Activated naive CD4-positive, alpha-beta T cell treated with anti-CD3 and anti-CD28 coated beads, Interleukin-2, amount 10 ng/mL, durations not matched to agents 7 days and 5 days (primary cell): ENCODE measurements at regions not wholly inside any gene's neighbourhood (a gene's known extent, or its start where the extent isn't known, plus 50 kb on each side); places are given as distances from the start of the nearest gene placed in this dataset.
"Not testable (repeated sequence)": the region's sequence is repeated elsewhere in the genome, so short reads cannot be mapped to it uniquely, and the experiment has no call there.

Experiments used
- CTCF ChIA-PET: fragments of 350-600 bp; sonication (Branson Sonifier 250); formaldehyde crosslinking; loops from one replicate; lab custom pipeline; 2021; ENCODE audit warnings: antibody characterized with exemption; lab: Charles Lee
- DNase-seq: peaks from one replicate; pipeline ENCODE4 v3.0.0-alpha.2; 2020
- H3K27ac Mint-ChIP-seq: one replicate; pipeline ENCODE4 v1.8.0; 2021; ENCODE audit warnings: mild to moderate bottlenecking, moderate library complexity, mixed read lengths
- H3K27me3 Mint-ChIP-seq: one replicate; pipeline ENCODE4 v1.8.0; 2021; ENCODE audit warnings: mild to moderate bottlenecking, mixed read lengths
- H3K36me3 Mint-ChIP-seq: one replicate; pipeline ENCODE4 v1.8.0; 2021; ENCODE audit warnings: mixed read lengths
- H3K4me1 Mint-ChIP-seq: one replicate; pipeline ENCODE4 v1.8.0; 2021; ENCODE audit warnings: mixed read lengths
- H3K4me3 Mint-ChIP-seq: one replicate; pipeline ENCODE4 v1.8.0; 2021; ENCODE audit warnings: mild to moderate bottlenecking, moderate library complexity, mixed read lengths
- H3K9me3 Mint-ChIP-seq: one replicate; pipeline ENCODE4 v1.8.0; 2021; ENCODE audit warnings: mixed read lengths

DNA sequence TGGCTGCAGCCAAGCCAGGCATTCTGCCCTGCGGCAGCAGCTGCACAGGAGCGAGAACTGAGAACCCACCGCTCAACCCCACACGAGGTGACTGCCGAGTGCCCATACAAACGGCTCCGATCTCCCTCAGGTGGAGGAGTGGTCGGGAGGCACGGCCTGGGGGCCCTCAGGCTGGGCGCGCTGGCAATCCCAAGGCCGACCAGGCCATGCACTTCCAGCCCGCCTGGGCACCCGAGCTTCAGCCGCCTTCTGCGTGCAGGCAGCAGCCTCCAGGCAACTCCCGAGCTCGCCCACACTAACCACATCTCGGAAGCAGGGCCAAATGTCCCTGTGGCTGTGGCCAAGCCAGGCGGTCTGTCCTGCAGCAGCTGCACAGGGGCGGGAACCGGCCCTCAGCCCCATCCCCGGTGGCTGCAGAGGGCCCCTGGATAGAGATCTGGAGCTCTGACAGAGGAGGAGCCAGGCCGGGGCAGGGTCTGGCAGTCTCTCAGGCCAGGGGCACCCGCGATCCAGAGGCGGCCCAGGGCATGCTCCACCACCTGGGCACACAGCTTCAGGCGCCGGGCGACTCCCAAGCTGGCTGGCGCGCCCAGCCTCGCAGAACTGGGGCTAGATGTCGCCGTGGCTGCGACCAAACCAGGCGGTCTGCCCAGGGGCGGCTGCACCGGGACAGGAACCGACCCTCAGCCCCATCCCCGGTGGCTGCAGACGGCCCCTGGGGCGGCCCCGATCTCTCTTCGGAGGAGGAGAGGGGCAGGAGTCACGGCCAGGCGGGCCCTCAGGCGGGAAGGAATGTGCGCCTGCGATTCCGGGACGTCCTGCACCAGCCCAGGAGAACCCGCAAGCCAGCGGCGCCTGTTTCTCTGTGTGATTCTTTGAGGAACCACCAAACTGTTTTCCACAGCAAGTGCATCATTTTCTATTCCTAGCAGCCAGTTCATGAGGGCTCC, 538.0 kb downstream of the CWH43 start:
- H3K9me3 Mint-ChIP-seq, H3K36me3 Mint-ChIP-seq, H3K4me1 Mint-ChIP-seq, H3K27ac Mint-ChIP-seq, CTCF ChIA-PET, H3K4me3 Mint-ChIP-seq, H3K27me3 Mint-ChIP-seq, DNase-seq: not testable (repeated sequence)

DNA sequence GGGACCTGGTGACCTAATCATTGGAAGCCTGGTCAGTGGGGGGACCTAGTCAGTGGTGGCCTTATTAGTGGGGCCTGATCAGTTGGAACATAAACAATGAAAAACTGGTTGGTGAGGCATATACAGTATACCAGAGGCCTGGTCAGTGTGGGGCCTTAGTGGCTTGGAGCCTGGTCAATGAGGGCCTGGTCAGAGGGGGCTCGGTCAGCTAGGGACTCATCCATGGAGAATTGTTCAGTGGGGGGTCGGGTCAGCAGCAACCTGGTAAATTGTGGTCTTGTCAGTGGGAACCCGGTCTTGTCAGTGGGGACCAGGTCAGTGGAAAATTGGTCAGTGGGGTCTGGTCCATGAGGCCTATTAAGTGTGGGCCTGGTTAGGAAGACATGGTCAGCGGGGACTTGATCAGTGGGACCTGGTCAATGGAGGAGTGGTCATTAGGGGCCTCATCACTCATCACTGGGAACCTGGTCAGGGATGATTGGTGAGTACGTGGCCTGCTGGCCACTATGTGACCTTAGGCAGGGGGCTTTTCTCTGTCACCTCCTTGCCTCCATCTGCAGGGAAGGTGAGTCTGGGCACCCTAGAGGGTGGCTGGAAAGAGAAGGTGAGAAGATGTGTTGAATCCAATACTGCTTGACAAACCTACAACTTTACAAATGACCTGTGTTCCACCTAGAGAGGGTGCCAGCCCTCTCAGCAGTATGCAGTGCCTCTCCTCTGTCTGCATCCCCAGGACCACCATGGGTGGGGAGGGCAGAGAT, 573.0 kb downstream of the CWH43 start:
- DNase-seq, H3K36me3 Mint-ChIP-seq, H3K27me3 Mint-ChIP-seq, H3K4me3 Mint-ChIP-seq, CTCF ChIA-PET, H3K4me1 Mint-ChIP-seq, H3K27ac Mint-ChIP-seq: not testable (repeated sequence)
- H3K9me3 Mint-ChIP-seq = peaks cover 24% of the 10 kb centered on the region

GRCh38 chr4:49560131-49560816, 574.2 kb downstream of the CWH43 start:
- CTCF ChIA-PET, H3K36me3 Mint-ChIP-seq, H3K27me3 Mint-ChIP-seq, H3K27ac Mint-ChIP-seq, DNase-seq, H3K4me1 Mint-ChIP-seq, H3K4me3 Mint-ChIP-seq: not testable (repeated sequence)
- peaks cover 18% of the 10 kb centered on the region for H3K9me3 Mint-ChIP-seq

- H3K9me3 Mint-ChIP-seq = peaks cover 18% of the 10 kb centered on the region
- DNase-seq, CTCF ChIA-PET, H3K27ac Mint-ChIP-seq, H3K4me3 Mint-ChIP-seq, H3K4me1 Mint-ChIP-seq, H3K27me3 Mint-ChIP-seq, H3K36me3 Mint-ChIP-seq: not testable (repeated sequence)
These were observed 574.8 kb downstream of the CWH43 start for GRCh38 chr4:49560883-49561282.

DNA sequence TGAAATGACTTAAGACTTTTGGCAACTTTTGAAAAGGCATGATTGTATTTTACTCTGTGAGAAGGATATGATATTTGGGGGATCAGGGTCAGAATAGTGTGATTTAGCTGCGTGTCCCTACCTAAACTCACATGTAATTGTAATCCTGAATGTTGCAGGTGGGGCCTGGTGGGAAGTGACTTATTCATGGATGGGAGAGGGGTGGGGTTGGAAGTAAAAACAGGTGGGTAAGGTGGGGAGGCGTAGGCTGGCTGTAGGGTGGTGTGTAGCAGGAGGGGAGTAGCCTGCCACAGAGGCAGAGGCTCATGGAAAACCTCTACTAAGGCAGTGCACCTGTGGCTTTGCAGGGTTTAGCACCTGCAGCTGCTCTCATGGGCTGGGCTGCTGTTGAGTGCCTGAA, 584.2 kb downstream of the CWH43 start:
- peaks cover 38% of the 10 kb centered on the region for H3K9me3 Mint-ChIP-seq
- H3K27me3 Mint-ChIP-seq, CTCF ChIA-PET: not testable (repeated sequence)

GRCh38 chr4:49573666-49574215, 587.7 kb downstream of the CWH43 start:
- H3K27ac Mint-ChIP-seq, DNase-seq, H3K4me3 Mint-ChIP-seq, H3K27me3 Mint-ChIP-seq, H3K4me1 Mint-ChIP-seq, CTCF ChIA-PET, H3K36me3 Mint-ChIP-seq: not testable (repeated sequence)
- H3K9me3 Mint-ChIP-seq = peaks cover 48% of the 10 kb centered on the region

More for the DNA sequence above, 584.2 kb downstream of the CWH43 start:
- not testable (repeated sequence) for DNase-seq, H3K27ac Mint-ChIP-seq, H3K36me3 Mint-ChIP-seq, H3K4me3 Mint-ChIP-seq, H3K4me1 Mint-ChIP-seq

GRCh38 chr4:49575250-49575649, 589.2 kb downstream of the CWH43 start:
- H3K27me3 Mint-ChIP-seq, H3K4me3 Mint-ChIP-seq, H3K4me1 Mint-ChIP-seq, H3K27ac Mint-ChIP-seq, H3K36me3 Mint-ChIP-seq, CTCF ChIA-PET, DNase-seq: not testable (repeated sequence)
- H3K9me3 Mint-ChIP-seq = peaks cover 48% of the 10 kb centered on the region

DNA sequence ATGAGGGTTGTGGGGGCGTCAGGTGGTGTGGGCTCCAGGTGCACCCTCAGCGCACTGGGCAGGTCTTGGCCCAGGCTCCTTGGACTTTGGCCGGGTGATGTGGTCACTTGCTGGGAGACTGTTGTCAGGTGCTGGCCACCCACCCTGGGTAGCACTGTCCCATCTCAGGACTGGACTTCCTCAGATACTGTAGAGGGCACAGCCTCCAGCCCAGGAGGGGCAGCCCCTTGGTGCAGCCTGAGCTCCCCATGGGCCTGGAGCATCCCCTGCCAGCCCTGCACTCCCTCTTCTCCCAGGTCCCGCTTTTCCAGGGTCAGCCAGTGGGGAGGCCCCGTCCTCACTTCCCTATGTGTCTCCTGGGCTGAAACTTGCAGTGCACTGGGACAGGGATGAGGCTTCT, 592.3 kb downstream of the CWH43 start:
- CTCF ChIA-PET, H3K4me3 Mint-ChIP-seq, DNase-seq, H3K4me1 Mint-ChIP-seq, H3K27ac Mint-ChIP-seq, H3K27me3 Mint-ChIP-seq, H3K36me3 Mint-ChIP-seq: not testable (repeated sequence)
- peaks cover 41% of the 10 kb centered on the region for H3K9me3 Mint-ChIP-seq

GRCh38 chr4:49578899-49579298, 592.8 kb downstream of the CWH43 start:
- H3K27ac Mint-ChIP-seq, DNase-seq, H3K36me3 Mint-ChIP-seq, H3K4me1 Mint-ChIP-seq, CTCF ChIA-PET, H3K4me3 Mint-ChIP-seq, H3K27me3 Mint-ChIP-seq: not testable (repeated sequence)
- peaks cover 41% of the 10 kb centered on the region for H3K9me3 Mint-ChIP-seq

DNA sequence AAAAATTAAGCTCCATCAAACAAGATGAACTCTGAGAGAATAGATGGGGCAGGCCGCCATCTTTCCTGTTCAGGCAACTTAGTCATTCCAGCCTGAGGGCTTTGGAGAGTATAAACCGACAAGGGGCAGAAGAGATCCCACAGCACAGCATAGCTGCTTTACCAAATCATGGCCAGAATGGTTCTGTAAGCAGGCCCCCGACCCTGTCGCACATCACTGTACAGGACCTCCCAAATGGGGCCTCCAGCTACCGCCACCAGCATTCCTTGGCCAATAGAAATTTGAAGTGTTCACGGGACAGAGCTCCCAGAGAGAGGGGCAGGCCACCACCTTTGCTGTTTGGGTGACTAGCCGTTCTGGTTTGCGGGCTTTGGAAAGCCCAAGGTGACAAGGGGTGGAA, 594.1 kb downstream of the CWH43 start:
- H3K27me3 Mint-ChIP-seq, H3K36me3 Mint-ChIP-seq, H3K4me3 Mint-ChIP-seq, CTCF ChIA-PET, DNase-seq, H3K27ac Mint-ChIP-seq, H3K4me1 Mint-ChIP-seq: not testable (repeated sequence)
- H3K9me3 Mint-ChIP-seq = peaks cover 38% of the 10 kb centered on the region

DNA sequence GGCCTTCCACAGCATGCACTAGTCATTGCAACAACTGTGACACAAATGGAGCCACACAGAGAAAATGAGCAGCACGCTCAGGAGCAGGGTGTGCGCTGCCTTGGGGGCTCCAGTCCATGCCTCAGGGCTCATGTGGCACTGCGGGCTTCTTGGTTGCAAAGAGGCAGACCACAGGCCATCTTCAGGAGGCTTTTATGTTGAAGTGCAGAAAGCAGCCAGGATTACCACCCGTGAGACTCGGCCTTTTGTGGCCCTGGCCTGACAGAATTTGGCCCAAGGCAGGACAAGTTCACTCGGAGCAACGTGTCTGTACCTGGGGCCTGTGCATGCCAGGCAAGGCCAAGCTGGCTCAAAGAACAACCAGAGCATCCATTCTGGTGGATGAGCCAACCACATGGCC, 602.3 kb downstream of the CWH43 start:
- H3K4me1 Mint-ChIP-seq, H3K36me3 Mint-ChIP-seq, H3K27me3 Mint-ChIP-seq, CTCF ChIA-PET, H3K9me3 Mint-ChIP-seq, H3K27ac Mint-ChIP-seq, H3K4me3 Mint-ChIP-seq, DNase-seq: not testable (repeated sequence)

DNA sequence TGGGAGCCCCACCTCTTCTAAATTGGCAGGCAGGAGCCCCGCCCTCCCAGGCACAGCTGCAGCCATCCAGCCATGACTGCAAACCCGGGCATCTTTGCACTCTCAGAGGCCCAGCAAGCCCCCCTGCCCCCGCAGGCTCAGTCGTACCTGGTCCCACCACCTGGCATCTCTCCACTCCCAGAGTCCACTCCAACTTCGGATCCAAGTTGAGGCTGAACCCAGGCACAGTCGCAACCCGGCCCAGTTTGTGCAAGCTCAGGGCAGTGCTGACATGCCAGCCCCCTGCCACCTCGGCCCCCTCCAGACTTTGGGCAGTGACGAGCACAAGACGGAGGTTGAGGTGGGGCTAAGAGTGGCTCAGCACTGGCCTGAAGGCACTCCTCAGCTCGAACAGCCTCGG, 632.4 kb downstream of the CWH43 start:
- H3K9me3 Mint-ChIP-seq, H3K27ac Mint-ChIP-seq, H3K27me3 Mint-ChIP-seq, H3K36me3 Mint-ChIP-seq, DNase-seq, CTCF ChIA-PET, H3K4me1 Mint-ChIP-seq, H3K4me3 Mint-ChIP-seq: not testable (repeated sequence)

DNA sequence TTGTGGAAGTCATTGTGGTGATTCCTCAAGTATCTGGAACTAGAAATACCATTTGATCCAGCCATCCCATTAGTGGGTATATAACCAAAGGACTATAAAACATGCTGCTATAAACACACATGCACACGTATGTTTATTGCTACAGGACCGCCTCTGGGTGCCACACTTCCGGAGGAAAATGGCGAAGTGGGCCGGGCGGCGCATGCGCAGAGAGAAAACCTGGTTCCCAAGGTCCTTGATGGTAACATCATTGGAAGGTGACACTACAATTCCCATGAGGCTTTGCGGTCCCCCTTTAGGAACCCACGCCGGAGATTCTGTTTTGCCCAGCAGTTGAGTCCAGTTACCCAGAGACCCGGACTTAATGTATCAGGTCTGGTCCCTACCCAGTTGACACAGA, 640.4 kb downstream of the CWH43 start:
- H3K9me3 Mint-ChIP-seq = peaks cover 24% of the 10 kb centered on the region
- H3K4me3 Mint-ChIP-seq, H3K36me3 Mint-ChIP-seq, H3K4me1 Mint-ChIP-seq, DNase-seq, H3K27ac Mint-ChIP-seq, H3K27me3 Mint-ChIP-seq, CTCF ChIA-PET: not testable (repeated sequence)
